Loucy (cell line): ENCODE measurements at regions not wholly inside any gene's neighbourhood (a gene's known extent, or its start where the extent isn't known, plus 50 kb on each side); places are given as distances from the start of the nearest gene placed in this dataset.

ENCODE experiments used
- H2AFZ ChIP-seq: fragments of 200-600 bp; sonication (generic); 2 replicates; pipeline ENCODE4 v1.6.0; 2016; ENCODE audit warnings: antibody characterized with exemption, mild to moderate bottlenecking, low read length, moderate library complexity
- H3F3A ChIP-seq: fragments of 200-600 bp; 2 replicates; pipeline ENCODE4 v1.6.0; 2016; ENCODE audit warnings: antibody characterized with exemption, low read depth, mild to moderate bottlenecking
- H3K27me3 ChIP-seq: fragments of 200-600 bp; sonication (generic); 2 replicates; pipeline ENCODE4 v1.6.1; 2014; ENCODE audit warnings: low read length, mild to moderate bottlenecking; ENCODE audit not compliant: insufficient read depth, poor library complexity, severe bottlenecking
- H3K36me3 ChIP-seq: fragments of 200-600 bp; sonication (generic); 2 replicates; pipeline ENCODE4 v1.6.1; 2016; ENCODE audit warnings: low read length; ENCODE audit not compliant: insufficient read depth
- H3K4me1 ChIP-seq: fragments of 200-600 bp; sonication (generic); 2 replicates; pipeline ENCODE4 v1.5.1; 2014; ENCODE audit warnings: low read length, mild to moderate bottlenecking; ENCODE audit not compliant: insufficient read depth, poor library complexity, severe bottlenecking
- H3K4me2 ChIP-seq: fragments of 200-600 bp; sonication (generic); 2 replicates; pipeline ENCODE4 v1.6.0; 2014; ENCODE audit warnings: antibody characterized with exemption, low read length, low read depth, mild to moderate bottlenecking; ENCODE audit not compliant: poor library complexity, severe bottlenecking
- H3K4me3 ChIP-seq: fragments of 200-600 bp; sonication (generic); 2 replicates; pipeline ENCODE4 v1.5.1; 2014; ENCODE audit warnings: low read length, mild to moderate bottlenecking, mixed read lengths; ENCODE audit not compliant: poor library complexity, severe bottlenecking
- H3K79me2 ChIP-seq: fragments of 200-600 bp; sonication (generic); 2 replicates; pipeline ENCODE4 v1.6.1; 2014; ENCODE audit warnings: low read length; ENCODE audit not compliant: insufficient read depth
- H3K9ac ChIP-seq: fragments of 200-600 bp; sonication (generic); 2 replicates; pipeline ENCODE4 v1.6.0; 2014; ENCODE audit warnings: mild to moderate bottlenecking, low read depth, low read length, moderate library complexity; ENCODE audit not compliant: poor library complexity, severe bottlenecking
- H3K9me2 ChIP-seq: fragments of 200-600 bp; sonication (generic); replicated peaks from 2 replicates; pipeline ENCODE4 v1.6.1; 2016; ENCODE audit warnings: low read depth, low read length, mixed read lengths
- H3K9me3 ChIP-seq: fragments of 200-600 bp; sonication (generic); 2 replicates; pipeline ENCODE4 v1.6.1; 2014; ENCODE audit warnings: mild to moderate bottlenecking, antibody characterized with exemption, low read length, low read depth; ENCODE audit not compliant: insufficient read depth
- H4K20me1 ChIP-seq: fragments of 200-600 bp; sonication (generic); 2 replicates; pipeline ENCODE4 v1.6.0; 2014; ENCODE audit warnings: antibody characterized with exemption, low read length, mild to moderate bottlenecking; ENCODE audit not compliant: insufficient read depth, poor library complexity, severe bottlenecking
- EZH2phosphoT487 ChIP-seq: fragments of 200-600 bp; IDR thresholded peaks from 2 replicates; pipeline ENCODE4 v1.6.1; 2018; ENCODE audit warnings: antibody characterized with exemption, mild to moderate bottlenecking, moderate library complexity, borderline replicate concordance
- TF ChIP-seq, protein P1 (sequence below): fragments of 200-600 bp; sonication (generic); conservative IDR thresholded peaks from 2 replicates; pipeline ENCODE4 v1.5.1; 2014; ENCODE audit warnings: mild to moderate bottlenecking, antibody characterized with exemption, low read length

DNA sequence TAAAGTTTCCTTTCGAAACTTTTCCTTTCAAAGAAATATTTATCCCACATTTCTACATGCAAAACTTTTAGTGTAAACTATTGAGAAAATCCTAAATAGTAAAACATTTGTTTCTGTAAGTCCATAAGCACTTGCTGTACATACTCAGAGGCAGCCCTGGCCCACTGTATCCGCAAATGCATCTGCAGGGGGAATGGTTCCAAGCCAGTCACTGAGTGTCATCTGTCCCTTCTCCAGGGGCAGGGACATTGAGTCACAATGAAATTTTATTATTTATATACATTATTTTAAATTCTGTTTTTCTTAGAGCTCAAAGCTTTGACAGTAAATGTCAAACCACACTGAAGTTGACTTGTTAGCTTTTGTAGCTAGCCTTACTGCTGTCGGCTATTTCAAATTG, 367.2 kb downstream of the MTX2 start:
- TF ChIP-seq, protein P1, sequence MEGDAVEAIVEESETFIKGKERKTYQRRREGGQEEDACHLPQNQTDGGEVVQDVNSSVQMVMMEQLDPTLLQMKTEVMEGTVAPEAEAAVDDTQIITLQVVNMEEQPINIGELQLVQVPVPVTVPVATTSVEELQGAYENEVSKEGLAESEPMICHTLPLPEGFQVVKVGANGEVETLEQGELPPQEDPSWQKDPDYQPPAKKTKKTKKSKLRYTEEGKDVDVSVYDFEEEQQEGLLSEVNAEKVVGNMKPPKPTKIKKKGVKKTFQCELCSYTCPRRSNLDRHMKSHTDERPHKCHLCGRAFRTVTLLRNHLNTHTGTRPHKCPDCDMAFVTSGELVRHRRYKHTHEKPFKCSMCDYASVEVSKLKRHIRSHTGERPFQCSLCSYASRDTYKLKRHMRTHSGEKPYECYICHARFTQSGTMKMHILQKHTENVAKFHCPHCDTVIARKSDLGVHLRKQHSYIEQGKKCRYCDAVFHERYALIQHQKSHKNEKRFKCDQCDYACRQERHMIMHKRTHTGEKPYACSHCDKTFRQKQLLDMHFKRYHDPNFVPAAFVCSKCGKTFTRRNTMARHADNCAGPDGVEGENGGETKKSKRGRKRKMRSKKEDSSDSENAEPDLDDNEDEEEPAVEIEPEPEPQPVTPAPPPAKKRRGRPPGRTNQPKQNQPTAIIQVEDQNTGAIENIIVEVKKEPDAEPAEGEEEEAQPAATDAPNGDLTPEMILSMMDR = no peak
- TF ChIP-seq EZH2phosphoT487 = no peak
- Histone ChIP-seq H3K79me2 (no peaks in the 10 kb centered on the region), H2AFZ (no peak overlapping the region), H3K4me2 (no peak overlapping the region), H3F3A (no peaks in the 10 kb centered on the region), H3K9ac (no peak overlapping the region), H3K9me3 (no peaks in the 10 kb centered on the region), H3K4me1 (no peaks in the 10 kb centered on the region), H3K4me3 (no peak overlapping the region), H3K36me3 (no peaks in the 10 kb centered on the region), H4K20me1 (no peaks in the 10 kb centered on the region), H3K9me2 (no peaks in the 10 kb centered on the region), H3K27me3 (peaks cover 7% of the 10 kb centered on the region)

DNA sequence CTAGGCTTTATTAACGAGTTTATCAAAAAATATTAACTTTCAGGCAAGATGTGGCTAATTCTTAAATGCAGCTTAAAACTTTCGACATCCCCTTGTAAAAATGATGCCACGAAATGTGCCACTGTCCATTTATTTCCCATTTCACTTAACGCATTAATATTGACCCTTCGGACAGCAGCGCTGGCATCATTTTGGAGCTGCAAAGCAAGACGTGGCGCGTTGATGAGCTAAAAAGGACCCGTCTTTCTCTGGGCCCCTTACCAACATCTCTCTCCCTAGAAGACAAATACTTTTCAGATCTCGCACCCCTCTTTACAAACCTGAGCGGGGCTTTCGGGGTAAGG, 367.9 kb downstream of the MTX2 start:
- no peaks in the 10 kb centered on the region for H3K9me2 ChIP-seq
- H2AFZ ChIP-seq = no peak overlapping the region
- no peak overlapping the region for H3K4me2 ChIP-seq
- H4K20me1 ChIP-seq = no peaks in the 10 kb centered on the region
- no peaks in the 10 kb centered on the region for H3K9me3 ChIP-seq
- H3K36me3 ChIP-seq = no peaks in the 10 kb centered on the region
- no peaks in the 10 kb centered on the region for H3K4me1 ChIP-seq
- no peak overlapping the region for H3K9ac ChIP-seq
- H3F3A ChIP-seq = no peaks in the 10 kb centered on the region
- H3K4me3 ChIP-seq = no peak overlapping the region
- H3K79me2 ChIP-seq = no peaks in the 10 kb centered on the region
- peaks cover 7% of the 10 kb centered on the region for H3K27me3 ChIP-seq
- TF ChIP-seq, protein P1 = no peak
- no peak for TF ChIP-seq EZH2phosphoT487

DNA sequence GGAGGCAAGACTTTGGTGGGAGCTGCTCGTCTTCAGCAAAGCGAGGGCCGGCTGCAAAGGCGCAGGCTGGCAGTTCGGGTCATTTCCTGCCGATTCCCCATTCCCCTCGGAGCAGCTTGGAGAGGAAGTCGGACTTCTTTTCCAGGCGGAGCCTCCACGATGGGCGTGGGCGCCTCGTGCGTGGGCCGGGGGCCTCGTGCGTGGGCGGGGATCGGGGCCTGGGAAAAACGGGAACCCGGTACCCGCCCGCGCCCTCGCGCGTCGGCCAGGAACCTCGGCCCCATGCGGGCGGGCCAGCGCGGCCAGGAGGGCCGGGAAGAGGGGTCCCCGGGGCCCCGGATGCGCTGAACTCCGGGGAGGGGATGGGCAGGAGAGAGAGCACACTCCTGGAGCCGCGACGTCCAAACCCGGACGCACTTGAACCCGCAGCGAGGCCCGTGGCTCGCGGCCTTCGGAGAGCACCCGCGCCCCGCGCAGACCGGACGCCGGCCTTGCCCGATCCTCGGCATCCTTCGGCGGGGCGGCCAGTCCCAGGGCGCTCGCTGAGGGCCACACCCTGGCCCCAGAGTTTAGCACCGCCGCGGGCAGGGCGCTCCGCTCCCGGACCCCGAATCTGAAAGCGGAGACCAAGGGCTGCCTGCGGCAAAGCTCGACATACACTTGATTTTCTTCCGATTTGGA, 368.4 kb downstream of the MTX2 start:
- no peak for TF ChIP-seq EZH2phosphoT487
- TF ChIP-seq, protein P1 = no peak
- Histone ChIP-seq H3K79me2 (no peaks in the 10 kb centered on the region), H4K20me1 (no peaks in the 10 kb centered on the region), H3F3A (no peaks in the 10 kb centered on the region), H3K36me3 (no peaks in the 10 kb centered on the region), H3K4me3 (no peak overlapping the region), H3K27me3 (peaks cover 7% of the 10 kb centered on the region), H3K9me2 (no peaks in the 10 kb centered on the region), H3K4me1 (no peaks in the 10 kb centered on the region), H3K9me3 (no peaks in the 10 kb centered on the region), H3K9ac (no peak overlapping the region), H2AFZ (no peak overlapping the region), H3K4me2 (no peak overlapping the region)
